DOHH2 (cell line): ENCODE measurements at regions not wholly inside any gene's neighbourhood (a gene's known extent, or its start where the extent isn't known, plus 50 kb on each side); places are given as distances from the start of the nearest gene placed in this dataset.

Experiments used
- H3F3A ChIP-seq: fragments of 200-600 bp; sonication (generic), shearing (Covaris generic); 2 replicates; pipeline ENCODE4 v1.6.0; 2016; ENCODE audit warnings: antibody characterized with exemption, mild to moderate bottlenecking; ENCODE audit not compliant: control insufficient read depth, insufficient read depth
- H3K27ac ChIP-seq: fragments of 200-600 bp; sonication (generic); 2 replicates; pipeline ENCODE4 v1.5.1; 2014; ENCODE audit warnings: low read depth, mild to moderate bottlenecking, low read length, moderate library complexity
- H3K27me3 ChIP-seq: fragments of 200-600 bp; sonication (generic); 2 replicates; pipeline ENCODE4 v1.6.1; 2014; ENCODE audit warnings: mild to moderate bottlenecking, low read length, mixed read lengths; ENCODE audit not compliant: control insufficient read depth
- H3K36me3 ChIP-seq: fragments of 200-600 bp; sonication (generic); 2 replicates; pipeline ENCODE4 v1.6.1; 2014; ENCODE audit warnings: mild to moderate bottlenecking, low read length, moderate library complexity, mixed read lengths; ENCODE audit not compliant: control insufficient read depth
- H3K4me1 ChIP-seq: fragments of 200-600 bp; sonication (generic); 2 replicates; pipeline ENCODE4 v1.6.1; 2014; ENCODE audit warnings: mild to moderate bottlenecking, low read length, mixed read lengths; ENCODE audit not compliant: control insufficient read depth
- H3K4me2 ChIP-seq: fragments of 200-600 bp; sonication (generic); 2 replicates; pipeline ENCODE4 v1.6.0; 2014; ENCODE audit warnings: mild to moderate bottlenecking, low read length, moderate library complexity
- H3K4me3 ChIP-seq: fragments of 200-600 bp; sonication (generic); 2 replicates; pipeline ENCODE4 v1.5.1; 2014; ENCODE audit warnings: mild to moderate bottlenecking, low read length, mixed read lengths
- H3K79me2 ChIP-seq: fragments of 200-600 bp; sonication (generic); 2 replicates; pipeline ENCODE4 v1.6.1; 2014; ENCODE audit warnings: mild to moderate bottlenecking, low read length, mixed read lengths; ENCODE audit not compliant: control insufficient read depth
- H3K9me2 ChIP-seq: fragments of 200-600 bp; sonication (generic); replicated peaks from 2 replicates; pipeline ENCODE4 v1.6.1; 2014; ENCODE audit warnings: mild to moderate bottlenecking, low read length, mixed read lengths; ENCODE audit not compliant: control insufficient read depth
- H3K9me3 ChIP-seq: fragments of 200-600 bp; sonication (generic); 2 replicates; pipeline ENCODE4 v1.6.1; 2014; ENCODE audit warnings: antibody characterized with exemption, low read length, mixed read lengths; ENCODE audit not compliant: control insufficient read depth, insufficient read depth
- H4K20me1 ChIP-seq: fragments of 200-600 bp; sonication (generic); 2 replicates; pipeline ENCODE4 v1.6.0; 2014; ENCODE audit warnings: low read depth, mild to moderate bottlenecking, antibody characterized with exemption, low read length, moderate library complexity; ENCODE audit not compliant: control insufficient read depth, insufficient read depth
- EZH2phosphoT487 ChIP-seq: fragments of 200-600 bp; sonication (generic); IDR thresholded peaks from 2 replicates; pipeline ENCODE4 v1.6.1; 2017; ENCODE audit warnings: borderline replicate concordance, mild to moderate bottlenecking, antibody characterized with exemption, low read length, moderate library complexity, mixed read lengths
- TF ChIP-seq, protein P1 (sequence below): fragments of 200-600 bp; sonication (generic); IDR thresholded peaks from one replicate; pipeline ENCODE4 v1.5.1; 2014; ENCODE audit warnings: antibody characterized with exemption, mild to moderate bottlenecking, low read depth, low read length; ENCODE audit not compliant: poor library complexity, severe bottlenecking

DNA sequence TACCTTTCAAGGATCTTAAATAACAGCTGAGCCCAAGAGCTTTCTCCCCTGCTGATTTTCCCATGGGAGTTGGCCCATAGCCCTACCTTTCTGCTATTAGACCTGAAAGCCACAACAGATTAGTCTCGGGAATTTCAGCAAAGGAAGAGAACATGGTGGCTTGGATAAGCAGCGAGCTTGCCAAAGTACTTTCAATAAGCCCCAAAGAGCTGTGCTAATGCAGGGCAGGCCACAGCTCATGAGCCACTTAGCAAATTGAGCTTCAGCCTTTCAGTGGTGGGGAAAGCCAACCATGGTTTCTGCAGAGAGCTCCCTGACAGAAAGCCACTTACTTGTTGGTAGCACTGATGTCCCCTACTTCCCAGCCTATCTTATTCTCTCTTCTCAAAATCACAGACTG is 217.8 kb upstream of the IRX5 start:
- Histone ChIP-seq H3F3A (no peaks in the 10 kb centered on the region), H4K20me1 (no peaks in the 10 kb centered on the region), H3K9me2 (no peaks in the 10 kb centered on the region), H3K4me1 (no peaks in the 10 kb centered on the region), H3K27ac (no peak overlapping the region), H3K79me2 (no peaks in the 10 kb centered on the region), H3K4me2 (no peak overlapping the region), H3K4me3 (no peak overlapping the region), H3K36me3 (no peaks in the 10 kb centered on the region), H3K27me3 (no peaks in the 10 kb centered on the region), H3K9me3 (no peaks in the 10 kb centered on the region)
- TF ChIP-seq, protein P1, sequence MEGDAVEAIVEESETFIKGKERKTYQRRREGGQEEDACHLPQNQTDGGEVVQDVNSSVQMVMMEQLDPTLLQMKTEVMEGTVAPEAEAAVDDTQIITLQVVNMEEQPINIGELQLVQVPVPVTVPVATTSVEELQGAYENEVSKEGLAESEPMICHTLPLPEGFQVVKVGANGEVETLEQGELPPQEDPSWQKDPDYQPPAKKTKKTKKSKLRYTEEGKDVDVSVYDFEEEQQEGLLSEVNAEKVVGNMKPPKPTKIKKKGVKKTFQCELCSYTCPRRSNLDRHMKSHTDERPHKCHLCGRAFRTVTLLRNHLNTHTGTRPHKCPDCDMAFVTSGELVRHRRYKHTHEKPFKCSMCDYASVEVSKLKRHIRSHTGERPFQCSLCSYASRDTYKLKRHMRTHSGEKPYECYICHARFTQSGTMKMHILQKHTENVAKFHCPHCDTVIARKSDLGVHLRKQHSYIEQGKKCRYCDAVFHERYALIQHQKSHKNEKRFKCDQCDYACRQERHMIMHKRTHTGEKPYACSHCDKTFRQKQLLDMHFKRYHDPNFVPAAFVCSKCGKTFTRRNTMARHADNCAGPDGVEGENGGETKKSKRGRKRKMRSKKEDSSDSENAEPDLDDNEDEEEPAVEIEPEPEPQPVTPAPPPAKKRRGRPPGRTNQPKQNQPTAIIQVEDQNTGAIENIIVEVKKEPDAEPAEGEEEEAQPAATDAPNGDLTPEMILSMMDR = no peak
- no peak for TF ChIP-seq EZH2phosphoT487

DNA sequence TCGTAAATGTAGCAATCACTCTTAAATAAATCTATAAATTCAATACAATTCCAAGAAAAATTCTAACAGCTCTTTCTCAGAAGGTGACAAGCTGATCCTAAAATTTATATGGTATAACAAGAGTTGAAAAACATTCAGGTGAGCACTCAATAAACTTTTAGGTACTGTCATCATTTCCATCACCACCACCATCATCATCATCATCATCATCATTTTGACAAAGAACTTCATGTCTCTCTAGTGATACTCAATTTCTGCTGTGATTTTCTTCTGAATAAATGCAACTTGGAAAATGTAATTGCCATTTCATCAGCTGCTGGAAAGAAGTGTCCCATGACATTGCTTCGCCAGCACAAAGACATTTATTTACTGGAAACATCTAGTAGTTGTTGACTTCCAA is 222.9 kb upstream of the IRX5 start:
- H3K4me1 ChIP-seq = no peaks in the 10 kb centered on the region
- H3K9me3 ChIP-seq = no peaks in the 10 kb centered on the region
- H3K27ac ChIP-seq = no peak overlapping the region
- TF ChIP-seq, protein P1 = no peak
- TF ChIP-seq EZH2phosphoT487 = no peak
- no peaks in the 10 kb centered on the region for H3K9me2 ChIP-seq
- H3K79me2 ChIP-seq = no peaks in the 10 kb centered on the region
- H3K4me2 ChIP-seq = no peak overlapping the region
- no peaks in the 10 kb centered on the region for H3K27me3 ChIP-seq
- no peaks in the 10 kb centered on the region for H3F3A ChIP-seq
- H4K20me1 ChIP-seq = no peaks in the 10 kb centered on the region
- H3K36me3 ChIP-seq = no peaks in the 10 kb centered on the region
- H3K4me3 ChIP-seq = no peak overlapping the region

DNA sequence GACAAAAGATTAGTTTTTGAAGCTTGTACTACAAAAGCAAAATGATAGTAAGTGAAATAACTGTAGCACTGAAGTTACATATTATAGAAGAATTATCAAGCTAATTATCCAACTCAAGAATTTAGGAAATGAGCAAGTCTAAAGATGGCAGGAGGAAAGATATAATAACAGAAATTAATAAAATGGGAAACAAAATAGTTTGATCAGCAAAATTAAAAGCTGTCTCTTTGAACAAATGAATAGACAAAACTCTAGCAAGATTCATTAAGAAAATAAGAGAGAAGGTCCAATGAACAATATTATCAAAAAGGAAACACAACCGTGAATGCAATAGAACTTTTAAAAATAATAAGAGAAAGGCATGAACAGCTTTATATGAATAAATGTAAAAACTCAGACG is 224.3 kb upstream of the IRX5 start:
- Histone ChIP-seq H3K4me1 (no peaks in the 10 kb centered on the region), H3K4me2 (no peak overlapping the region), H3K27ac (no peak overlapping the region), H3K36me3 (no peaks in the 10 kb centered on the region), H3K4me3 (no peak overlapping the region), H4K20me1 (no peaks in the 10 kb centered on the region), H3K9me3 (no peaks in the 10 kb centered on the region), H3F3A (no peaks in the 10 kb centered on the region), H3K9me2 (no peaks in the 10 kb centered on the region), H3K27me3 (no peaks in the 10 kb centered on the region), H3K79me2 (no peaks in the 10 kb centered on the region)
- TF ChIP-seq, protein P1 = no peak
- no peak for TF ChIP-seq EZH2phosphoT487

DNA sequence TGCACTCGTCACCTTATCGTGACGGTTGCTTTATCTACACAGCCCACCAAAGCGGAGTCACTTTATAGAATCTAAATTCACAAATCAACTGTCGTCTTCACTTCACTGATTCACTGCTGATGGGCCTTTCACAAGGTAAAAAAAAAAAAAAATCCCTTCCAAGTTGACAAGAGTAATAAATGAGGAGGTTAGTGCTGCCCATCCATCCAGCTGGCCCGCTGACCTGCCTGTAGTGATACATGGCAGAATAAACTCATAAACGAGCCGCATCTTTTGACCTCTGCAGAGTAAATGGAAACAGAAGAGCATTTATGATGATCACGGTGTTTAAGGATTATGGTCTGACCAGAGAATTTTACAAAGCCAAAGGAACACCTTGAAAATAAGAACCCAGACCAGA is 227.3 kb upstream of the IRX5 start:
- H3K4me1 ChIP-seq = no peaks in the 10 kb centered on the region
- no peak overlapping the region for H3K4me3 ChIP-seq
- TF ChIP-seq EZH2phosphoT487 = no peak
- TF ChIP-seq, protein P1 = no peak
- H3K9me2 ChIP-seq = no peaks in the 10 kb centered on the region
- H3K79me2 ChIP-seq = no peaks in the 10 kb centered on the region
- H3K4me2 ChIP-seq = no peak overlapping the region
- H3K36me3 ChIP-seq = no peaks in the 10 kb centered on the region
- H3F3A ChIP-seq = no peaks in the 10 kb centered on the region
- no peaks in the 10 kb centered on the region for H4K20me1 ChIP-seq
- H3K9me3 ChIP-seq = no peaks in the 10 kb centered on the region
- H3K27me3 ChIP-seq = no peaks in the 10 kb centered on the region
- no peak overlapping the region for H3K27ac ChIP-seq
